ENCODE measurements at regions not wholly inside any gene's neighbourhood (a gene's known extent, or its start where the extent isn't known, plus 50 kb on each side); places are given as distances from the start of the nearest gene placed in this dataset.
A peak's percentile ranks its signal among the peaks of the same experiment; 100 is the strongest.

DNA sequence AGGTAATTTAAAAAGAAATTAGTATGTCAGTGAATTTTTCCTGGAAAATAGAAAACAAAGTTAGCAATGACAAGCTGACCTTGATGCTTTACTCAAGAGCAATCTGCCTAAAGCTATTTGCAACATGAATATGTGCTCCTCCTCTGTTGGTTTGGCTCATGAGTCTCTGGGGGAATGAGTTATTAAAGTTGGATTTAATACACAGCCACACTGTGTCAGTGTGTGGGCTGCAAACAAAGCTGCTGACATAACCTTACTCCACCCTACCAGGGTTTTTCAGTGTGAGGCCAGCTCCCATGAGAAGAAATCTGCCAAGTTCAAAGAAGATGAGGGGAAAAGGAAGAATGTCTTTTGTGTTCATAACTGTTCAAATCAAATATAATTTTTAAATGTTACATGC lies 280.5 kb downstream of the TLL1 start:
- TF ChIP-seq, protein P1, sequence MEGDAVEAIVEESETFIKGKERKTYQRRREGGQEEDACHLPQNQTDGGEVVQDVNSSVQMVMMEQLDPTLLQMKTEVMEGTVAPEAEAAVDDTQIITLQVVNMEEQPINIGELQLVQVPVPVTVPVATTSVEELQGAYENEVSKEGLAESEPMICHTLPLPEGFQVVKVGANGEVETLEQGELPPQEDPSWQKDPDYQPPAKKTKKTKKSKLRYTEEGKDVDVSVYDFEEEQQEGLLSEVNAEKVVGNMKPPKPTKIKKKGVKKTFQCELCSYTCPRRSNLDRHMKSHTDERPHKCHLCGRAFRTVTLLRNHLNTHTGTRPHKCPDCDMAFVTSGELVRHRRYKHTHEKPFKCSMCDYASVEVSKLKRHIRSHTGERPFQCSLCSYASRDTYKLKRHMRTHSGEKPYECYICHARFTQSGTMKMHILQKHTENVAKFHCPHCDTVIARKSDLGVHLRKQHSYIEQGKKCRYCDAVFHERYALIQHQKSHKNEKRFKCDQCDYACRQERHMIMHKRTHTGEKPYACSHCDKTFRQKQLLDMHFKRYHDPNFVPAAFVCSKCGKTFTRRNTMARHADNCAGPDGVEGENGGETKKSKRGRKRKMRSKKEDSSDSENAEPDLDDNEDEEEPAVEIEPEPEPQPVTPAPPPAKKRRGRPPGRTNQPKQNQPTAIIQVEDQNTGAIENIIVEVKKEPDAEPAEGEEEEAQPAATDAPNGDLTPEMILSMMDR (IDR thresholded peaks at IDR 0.05; ENCODE audit: insufficient read depth, low read depth, low read length, missing control alignments) = no peak
- H3K4me3 ChIP-seq (ENCODE audit: low read depth, low read length) = no peak overlapping the region

DNA sequence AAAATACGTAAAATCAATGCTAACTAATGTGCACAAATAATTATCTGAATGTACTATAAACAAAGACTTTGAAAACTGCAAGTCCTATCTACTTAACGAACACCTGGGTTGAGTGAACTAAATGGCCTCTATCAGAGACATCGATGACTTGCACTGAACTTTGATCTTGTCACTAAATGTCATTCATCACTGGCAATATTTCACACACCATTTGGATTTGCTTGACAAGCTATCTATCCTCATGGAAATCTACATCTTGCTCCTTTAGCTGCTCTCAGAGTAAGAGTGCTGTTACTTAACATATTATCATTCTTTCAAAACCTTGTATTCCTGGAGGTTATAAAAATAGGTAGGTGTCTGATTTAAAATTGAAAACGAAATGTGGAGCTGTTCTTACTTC lies 289.3 kb downstream of the TLL1 start:
- TF ChIP-seq, protein P1 (IDR thresholded peaks at IDR 0.05; ENCODE audit: insufficient read depth, low read depth, low read length, missing control alignments) = no peak
- DNase-seq (ENCODE audit: low read depth) = no peak
- H3K4me3 ChIP-seq (ENCODE audit: low read depth, low read length) = no peak overlapping the region

More for the DNA sequence above, 280.5 kb downstream of the TLL1 start:
- no peak for DNase-seq (ENCODE audit: low read depth)

DNA sequence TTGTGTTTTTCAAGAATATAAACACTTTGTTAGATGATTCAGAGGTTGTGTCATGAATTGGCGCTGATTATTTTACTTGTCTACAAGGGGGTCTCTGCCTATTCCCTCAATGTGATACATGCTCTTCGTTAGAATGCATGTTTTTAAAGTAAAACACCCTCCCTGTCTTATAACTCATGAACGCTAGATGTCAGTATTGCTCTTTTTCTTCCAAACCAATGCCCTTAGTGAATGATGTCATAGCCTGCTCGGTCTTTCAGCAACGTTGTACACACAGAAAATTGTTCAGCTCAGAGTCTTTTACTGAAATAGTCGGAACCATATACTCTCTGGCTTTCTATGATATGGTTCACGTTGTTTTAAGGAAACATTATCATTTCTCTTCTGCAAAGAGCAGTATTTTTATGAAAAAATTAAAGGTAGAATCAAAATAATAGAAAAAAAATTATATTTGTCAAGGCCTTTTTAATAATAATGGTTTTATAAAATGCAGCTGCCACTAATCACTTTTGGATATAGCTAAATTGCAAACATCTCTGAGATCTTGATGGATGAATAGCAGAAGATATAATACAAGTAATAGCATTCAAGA lies 292.9 kb downstream of the TLL1 start:
- TF ChIP-seq, protein P1 (IDR thresholded peaks at IDR 0.05; ENCODE audit: insufficient read depth, low read depth, low read length, missing control alignments) = peak; percentile 68
- H3K4me3 ChIP-seq (ENCODE audit: low read depth, low read length) = no peak overlapping the region
- peak; percentile 79 for DNase-seq (ENCODE audit: low read depth)

DNA sequence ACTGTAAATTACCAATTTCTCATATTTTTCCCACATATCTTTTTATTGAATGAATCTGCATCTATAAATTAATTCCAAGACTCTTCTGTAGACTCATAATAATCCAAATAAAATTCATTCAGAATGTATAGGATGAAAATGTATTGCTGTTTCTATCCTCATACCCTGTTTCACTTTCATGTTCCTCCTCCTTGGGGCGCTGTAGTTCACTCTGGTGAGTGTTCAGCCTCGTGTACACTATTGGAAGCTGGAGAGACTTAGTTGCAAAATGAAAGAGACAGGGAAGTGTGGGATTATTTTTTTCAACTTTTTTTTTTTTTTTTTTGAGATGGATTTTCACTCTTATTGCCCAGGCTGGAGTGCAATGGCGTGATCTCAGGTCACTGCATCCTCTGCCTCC lies 296.1 kb downstream of the TLL1 start:
- TF ChIP-seq, protein P1 (IDR thresholded peaks at IDR 0.05; ENCODE audit: insufficient read depth, low read depth, low read length, missing control alignments) = peak; percentile 42
- DNase-seq (ENCODE audit: low read depth) = peak; percentile 41

DNA sequence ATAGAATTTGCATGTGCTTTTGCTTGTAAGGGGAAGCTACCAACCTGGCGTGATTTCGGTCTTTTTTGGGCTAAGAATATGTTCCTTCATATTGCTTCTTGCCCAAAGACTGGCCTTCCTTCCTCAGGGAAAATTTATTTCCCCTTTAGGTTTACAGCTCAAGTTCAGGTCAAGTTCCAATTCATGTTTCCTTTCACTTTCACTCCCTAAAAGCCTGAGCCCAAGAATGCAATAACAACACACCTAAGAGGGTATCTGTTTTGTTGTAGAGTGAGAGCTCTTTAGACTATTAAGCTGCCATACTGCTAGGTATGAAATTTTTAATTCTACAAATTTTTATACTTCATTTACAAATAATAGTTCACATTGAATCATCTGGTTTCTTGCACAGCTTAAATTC lies 299.6 kb downstream of the TLL1 start:
- peak overlapping the region; percentile 9; the same call in 1 of the 2 replicates for H3K4me3 ChIP-seq (ENCODE audit: low read depth, low read length)
- TF ChIP-seq, protein P1 (IDR thresholded peaks at IDR 0.05; ENCODE audit: insufficient read depth, low read depth, low read length, missing control alignments) = no peak
- DNase-seq (ENCODE audit: low read depth) = peak; percentile 40

More for the DNA sequence above, 296.1 kb downstream of the TLL1 start:
- H3K4me3 ChIP-seq (ENCODE audit: low read depth, low read length) = no peak overlapping the region

DNA sequence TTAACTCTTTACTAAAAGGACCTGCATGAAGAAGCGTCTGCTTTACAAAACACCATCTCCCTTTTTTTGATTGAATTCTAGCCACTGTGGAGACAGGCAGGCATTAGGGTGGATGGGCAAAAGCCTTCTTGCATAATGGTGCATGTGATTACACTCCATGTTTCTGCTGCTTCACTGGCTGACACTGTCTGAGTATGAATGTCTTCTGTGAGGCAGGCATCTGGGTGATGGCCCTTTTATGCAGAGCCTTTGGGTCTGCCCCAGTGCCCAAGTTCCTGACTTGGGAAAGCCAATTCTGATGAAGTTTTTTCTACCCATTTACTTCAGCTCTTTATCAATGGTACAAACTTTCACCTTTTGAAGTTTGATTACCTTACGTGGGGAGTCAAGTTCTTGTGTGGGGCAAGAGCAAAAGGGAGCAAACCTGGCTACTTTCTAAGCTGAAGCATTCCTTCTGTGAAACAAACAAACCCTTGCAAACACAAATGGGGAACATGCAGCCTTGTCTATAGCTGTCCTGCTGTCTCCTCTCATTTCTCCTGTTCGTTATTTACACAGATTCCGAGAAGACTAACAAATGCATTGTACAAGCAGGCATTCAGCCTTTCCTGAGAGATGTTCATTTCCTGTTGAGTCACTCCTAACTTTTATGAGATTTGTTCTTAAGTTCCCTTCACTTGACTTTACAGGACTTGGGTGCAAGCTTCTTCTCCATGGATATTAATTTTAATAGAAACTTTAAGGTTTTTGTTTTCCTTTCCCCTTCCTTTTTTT lies 301.9 kb downstream of the TLL1 start:
- H3K4me3 ChIP-seq (ENCODE audit: low read depth, low read length) = no peak overlapping the region
- TF ChIP-seq, protein P1 (IDR thresholded peaks at IDR 0.05; ENCODE audit: insufficient read depth, low read depth, low read length, missing control alignments) = no peak
- DNase-seq (ENCODE audit: low read depth) = no peak
